ENCODE measurements at regions not wholly inside any gene's neighbourhood (a gene's known extent, or its start where the extent isn't known, plus 50 kb on each side); places are given as distances from the start of the nearest gene placed in this dataset.
A peak's percentile ranks its signal among the peaks of the same experiment; 100 is the strongest.
"Not testable (repeated sequence)": the region's sequence is repeated elsewhere in the genome, so short reads cannot be mapped to it uniquely, and the experiment has no call there.

GRCh38 chr15:25250011-25250596, 188.7 kb downstream of the UBE3A start:
- DNase-seq = no peak

- DNase-seq = no peak
Observed at GRCh38 chr15:25250906-25251622, 187.8 kb downstream of the UBE3A start.

GRCh38 chr15:25251700-25252390, 187.0 kb downstream of the UBE3A start:
- no peak for DNase-seq

GRCh38 chr15:25253048-25253973, 185.5 kb downstream of the UBE3A start:
- not testable (repeated sequence) for DNase-seq

GRCh38 chr15:25268166-25268565, 170.7 kb downstream of the UBE3A start:
- peak; percentile 0 for DNase-seq

All from DMS 273 treated with DMSO at 0.1 percent for 48 hours (cell line).